Upper lobe of left lung (tissue), 6 donors: ENCODE measurements at regions not wholly inside any gene's neighbourhood (a gene's known extent, or its start where the extent isn't known, plus 50 kb on each side); places are given as distances from the start of the nearest gene placed in this dataset.
A peak's percentile ranks its signal among the peaks of the same experiment; 100 is the strongest.

Experiments
- ATAC-seq, 2 donors: fragments of 200-7000 bp; cut with Tn5 transposase; one replicate each; pipeline ENCODE4 v1.9.1; 2022; ENCODE audit warnings: mild to moderate bottlenecking in 2 of 2, moderate library complexity in 2 of 2; ENCODE audit not compliant: low FRiP score in 2 of 2
- DNase-seq, 2 donors: peaks; one replicate each; pipeline ENCODE4 v3.0.0-alpha.2; 2019 to 2020
- H3K27ac ChIP-seq, 4 donors: fragments of 200-600 bp; sonication (generic); one replicate each; pipeline ENCODE4 v1.5.1; 2016 to 2019
- H3K27me3 ChIP-seq, 4 donors: fragments of 200-600 bp; sonication (generic); one replicate each; pipeline ENCODE4 v1.5.1; 2017 to 2019
- H3K36me3 ChIP-seq, 4 donors: fragments of 200-600 bp; sonication (generic); one replicate each; pipeline ENCODE4 v1.5.1; 2016 to 2019
- H3K4me1 ChIP-seq, 4 donors: fragments of 200-600 bp; sonication (generic); one replicate each; pipeline ENCODE4 v1.5.1; 2018 to 2019
- H3K4me3 ChIP-seq, 4 donors: fragments of 200-600 bp; sonication (generic); one replicate each; pipeline ENCODE4 v1.5.1; 2017 to 2019; ENCODE audit warnings: mild to moderate bottlenecking in 2 of 4, moderate library complexity in 1 of 4
- H3K9me3 ChIP-seq, 4 donors: fragments of 200-600 bp; sonication (generic); one replicate each; pipeline ENCODE4 v1.5.1; 2018 to 2019
- CTCF ChIP-seq, 6 experiments: fragments of 450-650 bp in 4 of 6; fragments of 200-600 bp in 2 of 6; sonication (generic) in 2 of 6; IDR thresholded peaks; one replicate each; pipeline ENCODE4 v1.5.1; 2016 to 2019; ENCODE audit warnings: antibody characterized with exemption in 6 of 6
- EP300 ChIP-seq, 4 donors: sonication (generic); formaldehyde crosslinking; IDR thresholded peaks; one replicate each; pipeline ENCODE4 v1.5.1; 2017; ENCODE audit warnings: antibody characterized with exemption in 4 of 4, control low read depth in 2 of 4
- POLR2A ChIP-seq, 4 donors: fragments of 450-650 bp; IDR thresholded peaks; one replicate each; pipeline ENCODE4 v1.5.1; 2016 to 2017; ENCODE audit warnings: antibody characterized with exemption in 4 of 4, mild to moderate bottlenecking in 2 of 4
- POLR2AphosphoS5 ChIP-seq, 2 donors: sonication (generic); formaldehyde crosslinking; IDR thresholded peaks; one replicate each; pipeline ENCODE4 v1.5.1; 2017; ENCODE audit warnings: antibody characterized with exemption in 2 of 2
- WGBS, 2 donors: methylation state at CpG; one replicate each; pipeline ENCODE4 v1.1.5; 2017 to 2018; 5-methylcytosine and 5-hydroxymethylcytosine counted together
- donor health status: DM: no; HTN: no; CAD: no; lungs with moderate emphysema.
- donor health status: DM: no; HTN: yes; CAD: no; lungs with severe emphysema.

DNA sequence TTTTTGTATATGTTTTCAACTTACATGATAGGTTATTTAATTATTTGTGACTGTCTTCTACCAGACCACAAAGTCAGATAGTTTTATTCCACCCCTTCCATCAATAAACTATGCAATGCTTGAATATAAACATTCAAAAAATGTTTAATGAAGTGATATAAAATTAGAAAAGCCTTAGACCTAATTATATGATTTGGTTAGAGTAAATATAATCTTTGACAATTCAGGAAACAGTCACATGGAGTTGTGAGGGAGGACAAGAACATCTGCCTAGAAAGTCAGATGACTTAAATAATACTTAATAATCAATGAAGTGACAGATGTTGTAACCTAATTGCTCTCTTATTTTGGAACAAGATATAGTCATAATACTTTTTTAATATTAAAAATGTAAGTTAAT is 710.3 kb downstream of the ZBBX start:
- no peaks in the 10 kb centered on the region for H3K4me1 ChIP-seq
- TF ChIP-seq POLR2A (IDR thresholded peaks at IDR 0.05) (no peak), CTCF (IDR thresholded peaks at IDR 0.05) (no peak), EP300 (IDR thresholded peaks at IDR 0.05) (no peak), POLR2AphosphoS5 (IDR thresholded peaks at IDR 0.05) (no peak)
- no peaks in the 10 kb centered on the region for H3K27me3 ChIP-seq
- DNase-seq: no peak
- H3K27ac ChIP-seq: no peak overlapping the region
- no peaks in the 10 kb centered on the region for H3K9me3 ChIP-seq
- H3K4me3 ChIP-seq: no peak overlapping the region
- H3K36me3 ChIP-seq: no peaks in the 10 kb centered on the region
- no peak for ATAC-seq

- no peak for TF ChIP-seq CTCF (IDR thresholded peaks at IDR 0.05)
- no peak for TF ChIP-seq POLR2AphosphoS5 (IDR thresholded peaks at IDR 0.05)
- no peak for TF ChIP-seq POLR2A (IDR thresholded peaks at IDR 0.05)
- TF ChIP-seq EP300 (IDR thresholded peaks at IDR 0.05): no peak
- Histone ChIP-seq H3K9me3 (peaks cover 0 to 10% (median 2%) of the 10 kb centered on the region in 4 donors), H3K4me1 (no peaks in the 10 kb centered on the region), H3K4me3 (no peak overlapping the region), H3K27ac (no peak overlapping the region), H3K27me3 (no peaks in the 10 kb centered on the region), H3K36me3 (no peaks in the 10 kb centered on the region)
- 37 to 50% methylated on average over 1 of the region's 1 CpG for WGBS, 2 donors
- no peak for ATAC-seq
- DNase-seq: no peak
Observed at GRCh38 chr3:166663194-166663593, 716.9 kb downstream of the ZBBX start.

GRCh38 chr3:166661621-166662020 is 718.5 kb downstream of the ZBBX start:
- ATAC-seq: no peak
- Histone ChIP-seq H3K4me1 (no peaks in the 10 kb centered on the region), H3K9me3 (peaks cover 0 to 10% (median 2%) of the 10 kb centered on the region in 4 donors), H3K27me3 (no peaks in the 10 kb centered on the region), H3K36me3 (no peaks in the 10 kb centered on the region), H3K4me3 (no peak overlapping the region), H3K27ac (no peak overlapping the region)
- no peak for TF ChIP-seq CTCF (IDR thresholded peaks at IDR 0.05)
- WGBS, 2 donors: 60 to 63% methylated on average over 1 of the region's 1 CpG
- DNase-seq: no peak

DNA sequence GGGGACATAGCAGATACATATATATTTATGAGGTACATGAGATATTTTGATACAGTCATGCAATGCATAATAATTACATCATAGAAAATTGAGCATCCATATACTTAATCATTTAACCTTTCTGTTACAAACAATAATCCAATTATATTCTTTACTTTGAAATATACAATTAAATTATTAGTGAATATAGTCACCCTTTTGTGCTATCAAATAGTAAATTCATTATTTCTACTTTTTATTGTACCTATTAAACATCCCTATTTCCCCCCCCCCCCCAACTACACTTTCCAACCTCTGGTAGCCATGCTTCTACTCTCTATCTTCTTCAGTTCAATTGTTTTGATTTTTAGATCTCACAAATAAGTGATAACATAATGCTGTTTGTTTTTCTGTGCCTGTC is 719.1 kb downstream of the ZBBX start:
- H3K27ac ChIP-seq: no peak overlapping the region
- TF ChIP-seq CTCF (IDR thresholded peaks at IDR 0.05) (no peak), POLR2A (IDR thresholded peaks at IDR 0.05) (no peak), EP300 (IDR thresholded peaks at IDR 0.05) (no peak), POLR2AphosphoS5 (IDR thresholded peaks at IDR 0.05) (no peak)
- ATAC-seq (no peak), DNase-seq (no peak)
- H3K4me3 ChIP-seq: no peak overlapping the region
- no peaks in the 10 kb centered on the region for H3K36me3 ChIP-seq
- H3K9me3 ChIP-seq: peaks cover 0 to 10% (median 2%) of the 10 kb centered on the region in 4 donors
- no peaks in the 10 kb centered on the region for H3K27me3 ChIP-seq
- no peaks in the 10 kb centered on the region for H3K4me1 ChIP-seq

GRCh38 chr3:166637984-166638530 is 742.0 kb downstream of the ZBBX start:
- 61 to 76% methylated on average over 2 to 3 of the region's 3 CpGs for WGBS, 2 donors
- Histone ChIP-seq H3K9me3 (no peaks in the 10 kb centered on the region), H3K4me1 (no peaks in the 10 kb centered on the region), H3K36me3 (no peaks in the 10 kb centered on the region), H3K27me3 (no peaks in the 10 kb centered on the region), H3K27ac (no peak overlapping the region), H3K4me3 (no peak overlapping the region)
- DNase-seq (peak in 1 of 2 donors; percentile 23), ATAC-seq (peak in 1 of 2 donors; percentile 49)
- TF ChIP-seq POLR2AphosphoS5 (IDR thresholded peaks at IDR 0.05) (no peak), CTCF (IDR thresholded peaks at IDR 0.05) (no peak), EP300 (IDR thresholded peaks at IDR 0.05) (no peak), POLR2A (IDR thresholded peaks at IDR 0.05) (no peak)
